HUES48 (cell line): ENCODE measurements at regions not wholly inside any gene's neighbourhood (a gene's known extent, or its start where the extent isn't known, plus 50 kb on each side); places are given as distances from the start of the nearest gene placed in this dataset.
"Not testable (repeated sequence)": the region's sequence is repeated elsewhere in the genome, so short reads cannot be mapped to it uniquely, and the experiment has no call there.

Experiments
- H3K27ac ChIP-seq: one replicate; pipeline ENCODE4 v1.7.0; 2013; ENCODE audit warnings: low read depth, low read length, inconsistent platforms
- H3K27me3 ChIP-seq: 2 replicates; pipeline ENCODE4 v1.6.1; 2013; ENCODE audit warnings: mild to moderate bottlenecking, low read length; ENCODE audit not compliant: control insufficient read depth, insufficient read depth
- H3K36me3 ChIP-seq: 2 replicates; pipeline ENCODE4 v1.6.1; 2013; ENCODE audit warnings: low read length; ENCODE audit not compliant: control insufficient read depth, insufficient read depth
- H3K4me1 ChIP-seq: 2 replicates; pipeline ENCODE4 v1.6.1; 2013; ENCODE audit warnings: mild to moderate bottlenecking, low read length; ENCODE audit not compliant: control insufficient read depth, insufficient read depth
- H3K4me3 ChIP-seq: 2 replicates; pipeline ENCODE4 v1.5.1; 2013; ENCODE audit warnings: mild to moderate bottlenecking, low read depth, low read length
- H3K9ac ChIP-seq: 2 replicates; pipeline ENCODE4 v1.6.1; 2013; ENCODE audit warnings: mild to moderate bottlenecking, low read depth, low read length, moderate library complexity
- H3K9me3 ChIP-seq: 2 replicates; pipeline ENCODE4 v1.6.1; 2013; ENCODE audit warnings: low read length; ENCODE audit not compliant: control insufficient read depth, insufficient read depth

- H3K27me3 ChIP-seq = no peaks in the 10 kb centered on the region
- no peaks in the 10 kb centered on the region for H3K36me3 ChIP-seq
- H3K4me1 ChIP-seq = no peaks in the 10 kb centered on the region
- no peak overlapping the region for H3K27ac ChIP-seq
- H3K9ac ChIP-seq = no peak overlapping the region
- no peak overlapping the region for H3K4me3 ChIP-seq
- H3K9me3 ChIP-seq = peaks cover 5% of the 10 kb centered on the region; the same call in 1 of the 2 replicates
Measured at GRCh38 chr9:102941868-102942267, 53.3 kb upstream of the CYLC2 start.

GRCh38 chr9:102922526-102922925 lies 72.6 kb upstream of the CYLC2 start:
- H3K27ac ChIP-seq = no peak overlapping the region
- no peaks in the 10 kb centered on the region for H3K4me1 ChIP-seq

GRCh38 chr9:102911185-102911584 lies 83.9 kb upstream of the CYLC2 start:
- Histone ChIP-seq H3K9ac (no peak overlapping the region), H3K4me3 (no peak overlapping the region), H3K4me1 (peaks cover 3% of the 10 kb centered on the region; the same call in 1 of the 2 replicates), H3K9me3 (0 out of 2 replicates have a peak, but pooled peaks cover 5% of the 10 kb centered on the region), H3K36me3 (no peaks in the 10 kb centered on the region), H3K27ac (no peak overlapping the region), H3K27me3 (no peaks in the 10 kb centered on the region)

More at GRCh38 chr9:102922526-102922925, 72.6 kb upstream of the CYLC2 start:
- H3K4me3 ChIP-seq = no peak overlapping the region
- no peaks in the 10 kb centered on the region for H3K27me3 ChIP-seq
- H3K9ac ChIP-seq = no peak overlapping the region
- H3K9me3 ChIP-seq = no peaks in the 10 kb centered on the region
- no peaks in the 10 kb centered on the region for H3K36me3 ChIP-seq

- not testable (repeated sequence) for H3K9ac ChIP-seq, H3K36me3 ChIP-seq, H3K4me1 ChIP-seq, H3K4me3 ChIP-seq, H3K9me3 ChIP-seq, H3K27me3 ChIP-seq, H3K27ac ChIP-seq
Measured at GRCh38 chr9:102905795-102906194, 89.3 kb upstream of the CYLC2 start.

- Histone ChIP-seq H3K4me1 (no peaks in the 10 kb centered on the region), H3K36me3 (no peaks in the 10 kb centered on the region), H3K27ac (no peak overlapping the region), H3K27me3 (no peaks in the 10 kb centered on the region), H3K4me3 (no peak overlapping the region), H3K9me3 (no peaks in the 10 kb centered on the region), H3K9ac (no peak overlapping the region)
Measured at GRCh38 chr9:102892025-102892424, 103.1 kb upstream of the CYLC2 start.

GRCh38 chr9:102888747-102889146 lies 106.4 kb upstream of the CYLC2 start:
- not testable (repeated sequence) for H3K9ac ChIP-seq, H3K9me3 ChIP-seq, H3K4me1 ChIP-seq, H3K27me3 ChIP-seq, H3K36me3 ChIP-seq, H3K4me3 ChIP-seq, H3K27ac ChIP-seq

- Histone ChIP-seq H3K9ac (no peak overlapping the region), H3K27ac (no peak overlapping the region), H3K4me3 (no peak overlapping the region), H3K27me3 (no peaks in the 10 kb centered on the region), H3K9me3 (no peaks in the 10 kb centered on the region), H3K4me1 (no peaks in the 10 kb centered on the region), H3K36me3 (no peaks in the 10 kb centered on the region)
Measured at GRCh38 chr9:102875687-102876086, 119.4 kb upstream of the CYLC2 start.

GRCh38 chr9:102867488-102867887 lies 127.6 kb upstream of the CYLC2 start:
- Histone ChIP-seq H3K9ac (no peak overlapping the region), H3K27me3 (no peaks in the 10 kb centered on the region), H3K4me3 (no peak overlapping the region), H3K9me3 (no peaks in the 10 kb centered on the region), H3K4me1 (no peaks in the 10 kb centered on the region), H3K27ac (no peak overlapping the region), H3K36me3 (no peaks in the 10 kb centered on the region)

- Histone ChIP-seq H3K4me1 (no peaks in the 10 kb centered on the region), H3K27me3 (no peaks in the 10 kb centered on the region), H3K27ac (no peak overlapping the region), H3K4me3 (no peak overlapping the region), H3K9ac (no peak overlapping the region), H3K9me3 (no peaks in the 10 kb centered on the region), H3K36me3 (no peaks in the 10 kb centered on the region)
Measured at GRCh38 chr9:102862478-102862877, 132.7 kb upstream of the CYLC2 start.

GRCh38 chr9:102855641-102856040 lies 139.5 kb upstream of the CYLC2 start:
- Histone ChIP-seq H3K4me1 (no peaks in the 10 kb centered on the region), H3K4me3 (no peak overlapping the region), H3K36me3 (no peaks in the 10 kb centered on the region), H3K27me3 (no peaks in the 10 kb centered on the region), H3K27ac (no peak overlapping the region), H3K9ac (no peak overlapping the region), H3K9me3 (no peaks in the 10 kb centered on the region)

- H3K27me3 ChIP-seq = no peaks in the 10 kb centered on the region
- no peak overlapping the region for H3K27ac ChIP-seq
- H3K36me3 ChIP-seq = no peaks in the 10 kb centered on the region
- H3K4me1 ChIP-seq = no peaks in the 10 kb centered on the region
- H3K9ac ChIP-seq = no peak overlapping the region
- no peak overlapping the region for H3K4me3 ChIP-seq
- H3K9me3 ChIP-seq = no peaks in the 10 kb centered on the region
Measured at GRCh38 chr9:102845827-102846371, 149.2 kb upstream of the CYLC2 start.

- H3K4me1 ChIP-seq = no peaks in the 10 kb centered on the region
- H3K27ac ChIP-seq = no peak overlapping the region
- H3K4me3 ChIP-seq = no peak overlapping the region
- no peaks in the 10 kb centered on the region for H3K27me3 ChIP-seq
- no peak overlapping the region for H3K9ac ChIP-seq
- no peaks in the 10 kb centered on the region for H3K9me3 ChIP-seq
- H3K36me3 ChIP-seq = no peaks in the 10 kb centered on the region
Measured at GRCh38 chr9:102844716-102845115, 150.4 kb upstream of the CYLC2 start.
